ENCODE measurements at regions not wholly inside any gene's neighbourhood (a gene's known extent, or its start where the extent isn't known, plus 50 kb on each side); places are given as distances from the start of the nearest gene placed in this dataset.

- ATAC-seq (ENCODE audit: low FRiP score) (no peak), DNase-seq (ENCODE audit: low spot score) (no peak)
- TF ChIP-seq, protein P1, sequence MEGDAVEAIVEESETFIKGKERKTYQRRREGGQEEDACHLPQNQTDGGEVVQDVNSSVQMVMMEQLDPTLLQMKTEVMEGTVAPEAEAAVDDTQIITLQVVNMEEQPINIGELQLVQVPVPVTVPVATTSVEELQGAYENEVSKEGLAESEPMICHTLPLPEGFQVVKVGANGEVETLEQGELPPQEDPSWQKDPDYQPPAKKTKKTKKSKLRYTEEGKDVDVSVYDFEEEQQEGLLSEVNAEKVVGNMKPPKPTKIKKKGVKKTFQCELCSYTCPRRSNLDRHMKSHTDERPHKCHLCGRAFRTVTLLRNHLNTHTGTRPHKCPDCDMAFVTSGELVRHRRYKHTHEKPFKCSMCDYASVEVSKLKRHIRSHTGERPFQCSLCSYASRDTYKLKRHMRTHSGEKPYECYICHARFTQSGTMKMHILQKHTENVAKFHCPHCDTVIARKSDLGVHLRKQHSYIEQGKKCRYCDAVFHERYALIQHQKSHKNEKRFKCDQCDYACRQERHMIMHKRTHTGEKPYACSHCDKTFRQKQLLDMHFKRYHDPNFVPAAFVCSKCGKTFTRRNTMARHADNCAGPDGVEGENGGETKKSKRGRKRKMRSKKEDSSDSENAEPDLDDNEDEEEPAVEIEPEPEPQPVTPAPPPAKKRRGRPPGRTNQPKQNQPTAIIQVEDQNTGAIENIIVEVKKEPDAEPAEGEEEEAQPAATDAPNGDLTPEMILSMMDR (IDR thresholded peaks at IDR 0.05): no peak
Measured at GRCh38 chr11:97454988-97455387, 1065.2 kb downstream of the JRKL start.

- TF ChIP-seq, protein P1 (IDR thresholded peaks at IDR 0.05): no peak
- ATAC-seq (ENCODE audit: low FRiP score): no peak
- DNase-seq (ENCODE audit: low spot score): no peak
Measured at GRCh38 chr11:97460091-97460490, 1070.3 kb downstream of the JRKL start.

- TF ChIP-seq, protein P1 (IDR thresholded peaks at IDR 0.05): no peak
- no peak for DNase-seq (ENCODE audit: low spot score)
- no peak for ATAC-seq (ENCODE audit: low FRiP score)
Measured at GRCh38 chr11:97461044-97461880, 1071.4 kb downstream of the JRKL start.

DNA sequence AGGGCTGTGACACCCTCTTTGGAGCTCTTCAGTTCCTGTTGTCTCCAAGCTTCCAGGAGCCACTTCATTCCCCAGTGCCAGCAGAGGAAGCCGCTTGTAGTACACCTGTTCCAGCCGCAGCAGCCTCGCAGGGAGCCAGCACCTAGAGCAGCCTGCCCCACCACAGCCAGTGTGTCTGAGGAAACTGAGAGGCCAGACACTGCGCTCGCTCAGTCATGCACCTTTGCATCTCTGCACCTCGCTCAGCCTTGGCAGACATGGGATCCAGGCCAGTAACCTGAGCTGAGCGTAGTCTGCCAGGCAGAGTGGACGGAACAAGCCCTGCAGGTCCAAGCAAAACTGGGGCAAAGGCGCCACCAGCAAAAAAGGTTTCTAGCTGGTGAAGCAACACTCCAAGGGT, 1072.1 kb downstream of the JRKL start:
- DNase-seq (ENCODE audit: low spot score) (no peak), ATAC-seq (ENCODE audit: low FRiP score) (no peak)
- TF ChIP-seq, protein P1 (IDR thresholded peaks at IDR 0.05): no peak

- ATAC-seq (ENCODE audit: low FRiP score): no peak
- TF ChIP-seq, protein P1 (IDR thresholded peaks at IDR 0.05): no peak
- DNase-seq (ENCODE audit: low spot score): no peak
Measured at GRCh38 chr11:97463891-97464290, 1074.1 kb downstream of the JRKL start.

- no peak for ATAC-seq (ENCODE audit: low FRiP score)
- TF ChIP-seq, protein P1 (IDR thresholded peaks at IDR 0.05): no peak
- no peak for DNase-seq (ENCODE audit: low spot score)
Measured at GRCh38 chr11:97471480-97471879, 1081.7 kb downstream of the JRKL start.

DNA sequence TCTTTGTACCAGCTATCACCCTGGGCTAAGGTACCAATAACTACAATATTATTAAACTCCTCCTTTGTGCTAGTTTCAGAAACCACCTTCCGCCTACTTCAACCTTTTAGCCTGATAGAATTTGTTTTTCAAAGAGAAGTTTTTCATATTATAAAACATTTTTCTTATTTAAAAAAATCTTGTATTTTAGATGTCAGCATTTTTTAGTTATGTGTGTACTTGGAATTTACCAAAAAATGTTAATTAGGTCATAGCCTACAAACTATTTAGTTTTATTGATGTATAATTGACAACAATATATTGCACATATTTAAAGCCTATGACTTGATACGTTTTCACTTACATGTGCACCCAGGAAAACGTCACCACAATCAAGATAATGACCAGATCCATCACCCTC, 1097.6 kb downstream of the JRKL start:
- DNase-seq (ENCODE audit: low spot score): no peak
- TF ChIP-seq, protein P1 (IDR thresholded peaks at IDR 0.05): no peak
- ATAC-seq (ENCODE audit: low FRiP score): no peak
